ENCODE measurements at regions not wholly inside any gene's neighbourhood (a gene's known extent, or its start where the extent isn't known, plus 50 kb on each side); places are given as distances from the start of the nearest gene placed in this dataset.
A peak's percentile ranks its signal among the peaks of the same experiment; 100 is the strongest.

- DNase-seq (ENCODE audit: low read depth) = no peak
- peak; percentile 62 for TF ChIP-seq CTCF (IDR thresholded peaks at IDR 0.05; ENCODE audit: low read depth, low read length, missing control alignments)
- in situ Hi-C loops (cut with HindIII; ENCODE audit: low sequenced_read_pairs) = no loop called here
- no peak overlapping the region for H3K4me3 ChIP-seq (ENCODE audit: low read depth, low read length)
These were observed 1133.3 kb downstream of the BCL11B start for GRCh38 chr14:98138666-98139065.

- no peak overlapping the region for H3K4me3 ChIP-seq (ENCODE audit: low read depth, low read length)
- no peak for DNase-seq (ENCODE audit: low read depth)
- no peak for TF ChIP-seq CTCF (IDR thresholded peaks at IDR 0.05; ENCODE audit: low read depth, low read length, missing control alignments)
- in situ Hi-C loops (cut with HindIII; ENCODE audit: low sequenced_read_pairs) = no loop called here
These were observed 1131.0 kb downstream of the BCL11B start for GRCh38 chr14:98140862-98141530.

GRCh38 chr14:98143566-98143965 is 1128.4 kb downstream of the BCL11B start:
- H3K4me3 ChIP-seq (ENCODE audit: low read depth, low read length) = no peak overlapping the region
- in situ Hi-C loops (cut with HindIII; ENCODE audit: low sequenced_read_pairs) = no loop called here
- no peak for TF ChIP-seq CTCF (IDR thresholded peaks at IDR 0.05; ENCODE audit: low read depth, low read length, missing control alignments)
- DNase-seq (ENCODE audit: low read depth) = no peak

- no peak for DNase-seq (ENCODE audit: low read depth)
- TF ChIP-seq CTCF (IDR thresholded peaks at IDR 0.05; ENCODE audit: low read depth, low read length, missing control alignments) = no peak
- in situ Hi-C loops (cut with HindIII; ENCODE audit: low sequenced_read_pairs) = no loop called here
- no peak overlapping the region for H3K4me3 ChIP-seq (ENCODE audit: low read depth, low read length)
These were observed 1127.0 kb downstream of the BCL11B start for GRCh38 chr14:98144964-98145363.

- in situ Hi-C loops (cut with HindIII; ENCODE audit: low sequenced_read_pairs) = no loop called here
- no peak for DNase-seq (ENCODE audit: low read depth)
- H3K4me3 ChIP-seq (ENCODE audit: low read depth, low read length) = no peak overlapping the region
- no peak for TF ChIP-seq CTCF (IDR thresholded peaks at IDR 0.05; ENCODE audit: low read depth, low read length, missing control alignments)
These were observed 1125.6 kb downstream of the BCL11B start for GRCh38 chr14:98146416-98146815.

GRCh38 chr14:98154254-98154653 is 1117.7 kb downstream of the BCL11B start:
- in situ Hi-C loops (cut with HindIII; ENCODE audit: low sequenced_read_pairs) = no loop called here
- H3K4me3 ChIP-seq (ENCODE audit: low read depth, low read length) = no peak overlapping the region
- DNase-seq (ENCODE audit: low read depth) = no peak
- TF ChIP-seq CTCF (IDR thresholded peaks at IDR 0.05; ENCODE audit: low read depth, low read length, missing control alignments) = no peak
